Loucy (cell line): ENCODE measurements at regions not wholly inside any gene's neighbourhood (a gene's known extent, or its start where the extent isn't known, plus 50 kb on each side); places are given as distances from the start of the nearest gene placed in this dataset.

ENCODE experiments used
- CTCF ChIP-seq: fragments of 200-600 bp; sonication (generic); conservative IDR thresholded peaks from 2 replicates; pipeline ENCODE4 v1.5.1; 2014; ENCODE audit warnings: mild to moderate bottlenecking, antibody characterized with exemption, low read length
- EZH2phosphoT487 ChIP-seq: fragments of 200-600 bp; IDR thresholded peaks from 2 replicates; pipeline ENCODE4 v1.6.1; 2018; ENCODE audit warnings: antibody characterized with exemption, mild to moderate bottlenecking, moderate library complexity, borderline replicate concordance

- TF ChIP-seq CTCF (no peak), EZH2phosphoT487 (no peak)
Observed at GRCh38 chr2:240208631-240209211, 68.3 kb upstream of the OTOS start.
